ENCODE measurements at regions not wholly inside any gene's neighbourhood (a gene's known extent, or its start where the extent isn't known, plus 50 kb on each side); places are given as distances from the start of the nearest gene placed in this dataset.

GRCh38 chr11:121898903-121899302 is 217.1 kb downstream of the BLID start:
- intact Hi-C loops (cut with DNase I, micrococcal nuclease): no loop called here
- TF ChIP-seq, protein P1, sequence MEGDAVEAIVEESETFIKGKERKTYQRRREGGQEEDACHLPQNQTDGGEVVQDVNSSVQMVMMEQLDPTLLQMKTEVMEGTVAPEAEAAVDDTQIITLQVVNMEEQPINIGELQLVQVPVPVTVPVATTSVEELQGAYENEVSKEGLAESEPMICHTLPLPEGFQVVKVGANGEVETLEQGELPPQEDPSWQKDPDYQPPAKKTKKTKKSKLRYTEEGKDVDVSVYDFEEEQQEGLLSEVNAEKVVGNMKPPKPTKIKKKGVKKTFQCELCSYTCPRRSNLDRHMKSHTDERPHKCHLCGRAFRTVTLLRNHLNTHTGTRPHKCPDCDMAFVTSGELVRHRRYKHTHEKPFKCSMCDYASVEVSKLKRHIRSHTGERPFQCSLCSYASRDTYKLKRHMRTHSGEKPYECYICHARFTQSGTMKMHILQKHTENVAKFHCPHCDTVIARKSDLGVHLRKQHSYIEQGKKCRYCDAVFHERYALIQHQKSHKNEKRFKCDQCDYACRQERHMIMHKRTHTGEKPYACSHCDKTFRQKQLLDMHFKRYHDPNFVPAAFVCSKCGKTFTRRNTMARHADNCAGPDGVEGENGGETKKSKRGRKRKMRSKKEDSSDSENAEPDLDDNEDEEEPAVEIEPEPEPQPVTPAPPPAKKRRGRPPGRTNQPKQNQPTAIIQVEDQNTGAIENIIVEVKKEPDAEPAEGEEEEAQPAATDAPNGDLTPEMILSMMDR (IDR thresholded peaks at IDR 0.05): no peak
- H3K9me3 ChIP-seq (ENCODE audit: control insufficient read depth in 1 of 2, insufficient read depth in 1 of 2, low read length in 2 of 2): no peaks in the 10 kb centered on the region
- no peaks in the 10 kb centered on the region for H3K36me3 ChIP-seq (ENCODE audit: insufficient read depth, low read length)
- H3K36me3 Mint-ChIP-seq (ENCODE audit: low read depth): no peaks in the 10 kb centered on the region
- no peak for DNase-seq
- H3K27ac ChIP-seq (ENCODE audit: low read depth in 1 of 2, low read length in 2 of 2): no peak overlapping the region
- CTCF ChIA-PET: no interaction called here
- H3K27me3 ChIP-seq (ENCODE audit: control insufficient read depth in 1 of 2, insufficient read depth in 2 of 2, low read length in 2 of 2): no peaks in the 10 kb centered on the region
- H3K27ac Mint-ChIP-seq: no peak overlapping the region
- no peak for ATAC-seq (ENCODE audit: poor library complexity)
- peaks cover 20% of the 10 kb centered on the region for H3K27me3 Mint-ChIP-seq
- POLR2A ChIA-PET: no interaction called here
- H3K9me3 Mint-ChIP-seq: no peaks in the 10 kb centered on the region
- H3K4me3 Mint-ChIP-seq: no peak overlapping the region
- H3K4me3 ChIP-seq (ENCODE audit: low read length): no peak overlapping the region
- H3K4me1 Mint-ChIP-seq (ENCODE audit: low read depth): no peaks in the 10 kb centered on the region
- no peaks in the 10 kb centered on the region for H3K4me1 ChIP-seq (ENCODE audit: insufficient read depth, low read length)

- Histone ChIP-seq H3K9me3 (ENCODE audit: control insufficient read depth in 1 of 2, insufficient read depth in 1 of 2, low read length in 2 of 2) (no peaks in the 10 kb centered on the region), H3K27ac (ENCODE audit: low read depth in 1 of 2, low read length in 2 of 2) (no peak overlapping the region), H3K27me3 (ENCODE audit: control insufficient read depth in 1 of 2, insufficient read depth in 2 of 2, low read length in 2 of 2) (no peaks in the 10 kb centered on the region), H3K4me1 (ENCODE audit: insufficient read depth, low read length) (no peaks in the 10 kb centered on the region), H3K4me3 (ENCODE audit: low read length) (no peak overlapping the region), H3K36me3 (ENCODE audit: insufficient read depth, low read length) (no peaks in the 10 kb centered on the region)
- CTCF ChIA-PET: no interaction called here
- no peaks in the 10 kb centered on the region for H3K4me1 Mint-ChIP-seq (ENCODE audit: low read depth)
- H3K27me3 Mint-ChIP-seq: peaks cover 9% of the 10 kb centered on the region
- H3K9me3 Mint-ChIP-seq: no peaks in the 10 kb centered on the region
- no peak for DNase-seq
- H3K27ac Mint-ChIP-seq: no peak overlapping the region
- H3K36me3 Mint-ChIP-seq (ENCODE audit: low read depth): no peaks in the 10 kb centered on the region
- ATAC-seq (ENCODE audit: poor library complexity): no peak
- TF ChIP-seq, protein P1 (IDR thresholded peaks at IDR 0.05): no peak
- no peak overlapping the region for H3K4me3 Mint-ChIP-seq
- POLR2A ChIA-PET: no interaction called here
- intact Hi-C loops (cut with DNase I, micrococcal nuclease): no loop called here
Observed at GRCh38 chr11:121895919-121896318, 220.1 kb downstream of the BLID start.

DNA sequence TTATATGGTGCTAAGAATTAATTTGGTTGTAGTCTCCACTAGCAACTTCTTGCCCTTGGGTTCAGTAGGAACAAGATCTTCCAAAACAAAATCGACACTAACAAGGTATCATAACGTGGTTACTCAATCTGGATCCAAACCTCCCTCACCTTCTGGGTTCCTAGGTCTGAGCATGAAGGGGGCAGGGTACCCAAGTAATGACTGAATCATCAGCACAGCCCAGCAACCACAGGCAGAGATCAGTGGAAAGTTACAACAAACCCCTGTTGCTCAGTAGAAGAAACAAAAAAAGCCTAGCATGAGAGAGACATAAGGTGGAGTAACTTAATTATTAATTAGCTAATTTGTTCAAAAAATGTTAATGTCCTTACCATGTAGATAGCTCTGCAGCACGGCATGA is 221.4 kb downstream of the BLID start:
- no peaks in the 10 kb centered on the region for H3K9me3 Mint-ChIP-seq
- TF ChIP-seq, protein P1 (IDR thresholded peaks at IDR 0.05): no peak
- Histone ChIP-seq H3K9me3 (ENCODE audit: control insufficient read depth in 1 of 2, insufficient read depth in 1 of 2, low read length in 2 of 2) (no peaks in the 10 kb centered on the region), H3K27ac (ENCODE audit: low read depth in 1 of 2, low read length in 2 of 2) (no peak overlapping the region), H3K4me1 (ENCODE audit: insufficient read depth, low read length) (no peaks in the 10 kb centered on the region), H3K4me3 (ENCODE audit: low read length) (no peak overlapping the region), H3K27me3 (ENCODE audit: control insufficient read depth in 1 of 2, insufficient read depth in 2 of 2, low read length in 2 of 2) (no peaks in the 10 kb centered on the region), H3K36me3 (ENCODE audit: insufficient read depth, low read length) (no peaks in the 10 kb centered on the region)
- POLR2A ChIA-PET: no interaction called here
- H3K4me1 Mint-ChIP-seq (ENCODE audit: low read depth): no peaks in the 10 kb centered on the region
- H3K4me3 Mint-ChIP-seq: no peak overlapping the region
- intact Hi-C loops (cut with DNase I, micrococcal nuclease): no loop called here
- DNase-seq (no peak), ATAC-seq (ENCODE audit: poor library complexity) (no peak)
- CTCF ChIA-PET: no interaction called here
- H3K27me3 Mint-ChIP-seq: peaks cover 9% of the 10 kb centered on the region
- H3K27ac Mint-ChIP-seq: no peak overlapping the region
- no peaks in the 10 kb centered on the region for H3K36me3 Mint-ChIP-seq (ENCODE audit: low read depth)
